ENCODE measurements at regions not wholly inside any gene's neighbourhood (a gene's known extent, or its start where the extent isn't known, plus 50 kb on each side); places are given as distances from the start of the nearest gene placed in this dataset.

DNA sequence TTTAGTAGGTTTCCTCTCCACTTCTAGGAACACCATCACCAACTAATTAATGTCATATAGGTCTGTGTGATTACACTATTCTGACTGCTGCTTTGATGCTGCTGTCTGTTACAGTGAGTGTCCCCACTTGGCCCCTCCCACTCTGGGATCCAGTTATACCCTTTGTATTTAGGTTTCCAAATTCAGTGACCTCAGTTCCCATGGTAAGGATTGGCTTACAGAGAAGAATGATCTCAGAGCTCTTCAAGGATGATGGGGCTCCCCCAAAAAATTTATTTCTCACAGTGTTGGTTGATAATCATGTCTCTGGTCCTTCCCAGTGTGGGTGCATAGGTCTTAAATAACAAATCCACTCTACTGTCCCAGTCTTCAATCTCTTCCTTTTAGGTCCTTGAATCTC is 210.0 kb upstream of the MYL2 start:
- H3K4me2 ChIP-seq (ENCODE audit: low read length) = no peak overlapping the region
- H3K36me3 ChIP-seq (replicated peaks; ENCODE audit: low read depth, low read length) = no peaks in the 10 kb centered on the region
- TF ChIP-seq, protein P1, sequence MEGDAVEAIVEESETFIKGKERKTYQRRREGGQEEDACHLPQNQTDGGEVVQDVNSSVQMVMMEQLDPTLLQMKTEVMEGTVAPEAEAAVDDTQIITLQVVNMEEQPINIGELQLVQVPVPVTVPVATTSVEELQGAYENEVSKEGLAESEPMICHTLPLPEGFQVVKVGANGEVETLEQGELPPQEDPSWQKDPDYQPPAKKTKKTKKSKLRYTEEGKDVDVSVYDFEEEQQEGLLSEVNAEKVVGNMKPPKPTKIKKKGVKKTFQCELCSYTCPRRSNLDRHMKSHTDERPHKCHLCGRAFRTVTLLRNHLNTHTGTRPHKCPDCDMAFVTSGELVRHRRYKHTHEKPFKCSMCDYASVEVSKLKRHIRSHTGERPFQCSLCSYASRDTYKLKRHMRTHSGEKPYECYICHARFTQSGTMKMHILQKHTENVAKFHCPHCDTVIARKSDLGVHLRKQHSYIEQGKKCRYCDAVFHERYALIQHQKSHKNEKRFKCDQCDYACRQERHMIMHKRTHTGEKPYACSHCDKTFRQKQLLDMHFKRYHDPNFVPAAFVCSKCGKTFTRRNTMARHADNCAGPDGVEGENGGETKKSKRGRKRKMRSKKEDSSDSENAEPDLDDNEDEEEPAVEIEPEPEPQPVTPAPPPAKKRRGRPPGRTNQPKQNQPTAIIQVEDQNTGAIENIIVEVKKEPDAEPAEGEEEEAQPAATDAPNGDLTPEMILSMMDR (IDR thresholded peaks at IDR 0.05; ENCODE audit: low read depth, low read length) = no peak
- no peak for TF ChIP-seq EZH2phosphoT487 (IDR thresholded peaks at IDR 0.05; ENCODE audit: low read depth)
- no peak overlapping the region for H3K9ac ChIP-seq (ENCODE audit: low read length)
- H2AFZ ChIP-seq (ENCODE audit: low read depth, low read length) = no peak overlapping the region
- no peaks in the 10 kb centered on the region; the same call in 1 of the 2 replicates for H3K27me3 ChIP-seq (ENCODE audit: low read depth, low read length)
- no peaks in the 10 kb centered on the region for H3K79me2 ChIP-seq (ENCODE audit: low read length)
- H3K4me1 ChIP-seq (ENCODE audit: low read length) = no peaks in the 10 kb centered on the region
- H3K27ac ChIP-seq (ENCODE audit: low read length) = no peak overlapping the region
- no peaks in the 10 kb centered on the region for H3K9me3 ChIP-seq (ENCODE audit: insufficient read depth, low read length)
- no peak overlapping the region for H3K4me3 ChIP-seq (ENCODE audit: low read length)
- H4K20me1 ChIP-seq (ENCODE audit: insufficient read depth, low read length) = no peaks in the 10 kb centered on the region

DNA sequence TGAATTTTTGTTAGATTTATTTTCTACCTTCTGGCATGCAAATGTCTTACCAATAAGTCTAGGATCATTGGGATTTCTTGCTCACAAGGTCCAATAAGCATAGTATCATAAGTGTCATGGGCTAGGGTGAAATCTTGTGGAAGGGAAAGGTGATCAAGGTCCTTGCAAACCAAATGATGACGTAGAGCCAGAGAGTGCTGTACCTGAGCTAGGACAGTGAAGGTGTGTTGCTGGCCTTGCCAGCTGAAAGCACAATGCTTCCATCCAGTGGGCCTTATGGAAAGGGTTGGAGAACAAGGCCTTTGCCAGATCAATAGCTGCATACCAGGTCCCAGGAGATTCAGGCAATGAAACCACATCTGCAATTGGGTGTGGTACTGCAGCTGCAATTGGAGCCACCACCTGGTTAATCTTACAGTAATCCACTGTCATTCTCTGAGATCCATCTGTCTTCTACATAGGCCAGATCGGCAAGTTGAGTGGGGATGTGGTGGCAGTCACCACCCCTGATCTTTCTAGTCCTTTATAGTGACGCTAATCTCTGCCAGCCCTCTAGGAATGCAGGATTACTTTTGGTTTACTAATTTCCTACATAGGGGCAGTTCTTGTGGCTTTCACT is 208.9 kb upstream of the MYL2 start:
- H3K27ac ChIP-seq (ENCODE audit: low read length) = no peak overlapping the region
- no peaks in the 10 kb centered on the region for H3K9me3 ChIP-seq (ENCODE audit: insufficient read depth, low read length)
- no peaks in the 10 kb centered on the region for H3K4me1 ChIP-seq (ENCODE audit: low read length)
- H3K4me3 ChIP-seq (ENCODE audit: low read length) = no peak overlapping the region
- no peaks in the 10 kb centered on the region; the same call in 1 of the 2 replicates for H3K27me3 ChIP-seq (ENCODE audit: low read depth, low read length)
- H3K79me2 ChIP-seq (ENCODE audit: low read length) = no peaks in the 10 kb centered on the region
- H2AFZ ChIP-seq (ENCODE audit: low read depth, low read length) = no peak overlapping the region
- H3K9ac ChIP-seq (ENCODE audit: low read length) = no peak overlapping the region
- TF ChIP-seq, protein P1 (IDR thresholded peaks at IDR 0.05; ENCODE audit: low read depth, low read length) = no peak
- TF ChIP-seq EZH2phosphoT487 (IDR thresholded peaks at IDR 0.05; ENCODE audit: low read depth) = no peak
- H3K4me2 ChIP-seq (ENCODE audit: low read length) = no peak overlapping the region
- H3K36me3 ChIP-seq (replicated peaks; ENCODE audit: low read depth, low read length) = no peaks in the 10 kb centered on the region
- no peaks in the 10 kb centered on the region for H4K20me1 ChIP-seq (ENCODE audit: insufficient read depth, low read length)

GRCh38 chr12:111126331-111126730 is 206.0 kb upstream of the MYL2 start:
- no peaks in the 10 kb centered on the region for H4K20me1 ChIP-seq (ENCODE audit: insufficient read depth, low read length)
- H3K79me2 ChIP-seq (ENCODE audit: low read length) = no peaks in the 10 kb centered on the region
- H3K27me3 ChIP-seq (ENCODE audit: low read depth, low read length) = no peaks in the 10 kb centered on the region
- H3K36me3 ChIP-seq (replicated peaks; ENCODE audit: low read depth, low read length) = no peaks in the 10 kb centered on the region
- no peaks in the 10 kb centered on the region for H3K4me1 ChIP-seq (ENCODE audit: low read length)
- no peak overlapping the region for H2AFZ ChIP-seq (ENCODE audit: low read depth, low read length)
- no peaks in the 10 kb centered on the region for H3K9me3 ChIP-seq (ENCODE audit: insufficient read depth, low read length)
- H3K4me2 ChIP-seq (ENCODE audit: low read length) = no peak overlapping the region
- no peak for TF ChIP-seq EZH2phosphoT487 (IDR thresholded peaks at IDR 0.05; ENCODE audit: low read depth)
- TF ChIP-seq, protein P1 (IDR thresholded peaks at IDR 0.05; ENCODE audit: low read depth, low read length) = no peak
- no peak overlapping the region for H3K27ac ChIP-seq (ENCODE audit: low read length)
- no peak overlapping the region for H3K4me3 ChIP-seq (ENCODE audit: low read length)
- H3K9ac ChIP-seq (ENCODE audit: low read length) = no peak overlapping the region

DNA sequence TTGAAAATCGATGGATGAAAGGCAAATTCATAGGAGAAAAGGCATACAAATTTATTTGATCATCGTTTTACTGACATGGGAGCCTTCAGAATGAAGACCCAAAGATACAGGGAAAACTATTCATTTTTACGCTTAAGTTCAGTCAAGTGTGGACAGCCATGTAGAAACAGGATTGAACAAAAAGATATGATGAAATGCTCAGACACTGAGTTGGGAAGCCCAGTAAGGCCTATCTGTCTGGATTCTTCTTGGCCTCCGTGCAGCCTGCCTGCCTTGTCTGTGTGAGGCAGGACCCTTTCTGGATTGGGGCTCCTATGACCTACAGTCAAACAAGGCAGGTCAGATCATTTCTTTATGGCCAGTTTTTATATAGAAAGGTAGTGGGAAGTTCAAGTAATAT is 203.8 kb upstream of the MYL2 start:
- Histone ChIP-seq H3K36me3 (replicated peaks; ENCODE audit: low read depth, low read length) (no peaks in the 10 kb centered on the region), H3K9ac (ENCODE audit: low read length) (no peak overlapping the region), H3K27ac (ENCODE audit: low read length) (no peak overlapping the region), H3K4me2 (ENCODE audit: low read length) (no peak overlapping the region), H3K79me2 (ENCODE audit: low read length) (no peaks in the 10 kb centered on the region), H3K4me1 (ENCODE audit: low read length) (no peaks in the 10 kb centered on the region), H4K20me1 (ENCODE audit: insufficient read depth, low read length) (no peaks in the 10 kb centered on the region), H3K9me3 (ENCODE audit: insufficient read depth, low read length) (no peaks in the 10 kb centered on the region), H3K4me3 (ENCODE audit: low read length) (no peak overlapping the region), H3K27me3 (ENCODE audit: low read depth, low read length) (no peaks in the 10 kb centered on the region), H2AFZ (ENCODE audit: low read depth, low read length) (no peak overlapping the region)
- no peak for TF ChIP-seq EZH2phosphoT487 (IDR thresholded peaks at IDR 0.05; ENCODE audit: low read depth)
- TF ChIP-seq, protein P1 (IDR thresholded peaks at IDR 0.05; ENCODE audit: low read depth, low read length) = no peak

Measured in OCI-LY3 (cell line).